GM13976 (cell line): ENCODE measurements at regions not wholly inside any gene's neighbourhood (a gene's known extent, or its start where the extent isn't known, plus 50 kb on each side); places are given as distances from the start of the nearest gene placed in this dataset.

ENCODE experiments used
- DNase-seq: peaks from one replicate; pipeline ENCODE4 v3.0.0; 2012; ENCODE audit warnings: low spot score
- in situ Hi-C: fragments of 300-500 bp; cut with MboI; formaldehyde crosslinking; loops from one replicate; pipeline ENCODE4 v1.12.0; 2022; ENCODE audit warnings: low sequenced_read_pairs, mixed read lengths, inconsistent platforms; ENCODE audit not compliant: unreplicated experiment
- TF ChIP-seq, protein P1 (sequence below): IDR thresholded peaks from 2 replicates; pipeline ENCODE4 v1.5.1; 2012; ENCODE audit warnings: borderline replicate concordance, mild to moderate bottlenecking; ENCODE audit not compliant: insufficient read depth; ENCODE audit errors: extremely low read depth, missing control alignments, control extremely low read depth

DNA sequence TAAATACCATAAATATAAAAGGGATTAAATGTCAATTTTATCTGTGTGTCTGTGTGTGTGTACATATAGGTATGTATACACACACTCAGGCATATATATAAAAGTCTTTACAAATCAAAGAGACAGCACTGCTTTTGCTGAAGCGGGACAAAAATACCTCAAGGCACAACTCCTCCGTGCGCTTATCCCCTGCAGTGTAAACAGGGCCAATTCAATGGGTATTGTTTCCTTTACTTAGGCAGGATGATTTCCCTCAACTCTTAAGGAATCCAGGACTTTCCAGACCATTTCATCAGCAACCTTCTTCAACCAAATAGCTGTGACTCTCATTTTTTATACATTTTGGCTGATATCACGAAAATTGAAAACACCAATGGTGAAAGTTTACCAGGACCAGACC lies 227.7 kb downstream of the CRPPA start:
- in situ Hi-C loops: no loop called here
- DNase-seq: no peak
- TF ChIP-seq, protein P1, sequence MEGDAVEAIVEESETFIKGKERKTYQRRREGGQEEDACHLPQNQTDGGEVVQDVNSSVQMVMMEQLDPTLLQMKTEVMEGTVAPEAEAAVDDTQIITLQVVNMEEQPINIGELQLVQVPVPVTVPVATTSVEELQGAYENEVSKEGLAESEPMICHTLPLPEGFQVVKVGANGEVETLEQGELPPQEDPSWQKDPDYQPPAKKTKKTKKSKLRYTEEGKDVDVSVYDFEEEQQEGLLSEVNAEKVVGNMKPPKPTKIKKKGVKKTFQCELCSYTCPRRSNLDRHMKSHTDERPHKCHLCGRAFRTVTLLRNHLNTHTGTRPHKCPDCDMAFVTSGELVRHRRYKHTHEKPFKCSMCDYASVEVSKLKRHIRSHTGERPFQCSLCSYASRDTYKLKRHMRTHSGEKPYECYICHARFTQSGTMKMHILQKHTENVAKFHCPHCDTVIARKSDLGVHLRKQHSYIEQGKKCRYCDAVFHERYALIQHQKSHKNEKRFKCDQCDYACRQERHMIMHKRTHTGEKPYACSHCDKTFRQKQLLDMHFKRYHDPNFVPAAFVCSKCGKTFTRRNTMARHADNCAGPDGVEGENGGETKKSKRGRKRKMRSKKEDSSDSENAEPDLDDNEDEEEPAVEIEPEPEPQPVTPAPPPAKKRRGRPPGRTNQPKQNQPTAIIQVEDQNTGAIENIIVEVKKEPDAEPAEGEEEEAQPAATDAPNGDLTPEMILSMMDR: no peak

DNA sequence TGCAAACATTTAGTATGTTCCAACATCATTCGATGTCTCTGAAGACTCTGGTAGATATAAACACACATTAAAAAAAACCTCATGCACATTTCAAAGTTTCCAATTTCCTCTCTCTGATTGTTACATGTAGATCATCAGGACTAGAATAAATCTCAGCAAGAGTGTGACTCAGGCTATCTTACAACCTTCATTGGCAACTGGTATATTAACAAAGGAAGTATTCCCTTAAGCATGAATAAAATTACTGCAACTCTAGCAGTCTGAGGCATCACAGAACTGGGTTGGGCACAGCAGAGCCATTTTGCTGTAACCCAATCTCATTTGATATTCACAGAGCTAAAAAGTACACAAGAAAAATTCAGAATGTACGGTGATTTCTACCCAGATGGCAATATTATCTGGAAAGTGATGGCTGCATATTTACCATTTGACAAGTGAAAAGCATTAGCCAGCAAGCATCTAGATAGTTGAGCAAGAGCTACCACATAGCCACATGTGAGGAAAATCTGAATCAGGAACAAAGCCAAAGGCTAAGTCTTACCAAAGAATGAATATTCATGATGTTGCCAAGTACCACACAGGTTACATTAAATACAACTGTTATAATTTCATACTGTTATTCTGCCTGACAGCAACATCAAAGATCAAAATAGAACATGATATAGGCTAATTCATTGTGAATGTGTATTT lies 232.2 kb downstream of the CRPPA start:
- no peak for DNase-seq
- TF ChIP-seq, protein P1: no peak
- in situ Hi-C loops: no loop called here

DNA sequence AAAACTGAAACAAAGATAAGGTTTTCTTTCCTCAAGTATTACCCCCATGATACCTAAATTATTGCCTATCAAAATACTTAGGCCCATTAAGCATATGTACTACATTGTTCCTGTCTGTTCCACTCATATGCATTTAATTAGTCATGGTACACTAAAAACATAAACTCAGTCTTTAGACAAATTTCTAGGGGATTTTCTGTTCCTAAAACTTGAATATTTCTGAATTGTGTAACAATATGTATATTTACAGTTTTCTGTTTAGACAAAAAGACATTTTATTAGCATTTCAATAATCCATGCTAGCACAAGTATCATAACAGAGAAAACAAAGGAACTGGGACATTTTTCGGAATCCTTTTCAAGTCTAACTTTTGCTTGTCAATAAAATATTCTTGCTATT lies 234.2 kb downstream of the CRPPA start:
- no peak for DNase-seq
- in situ Hi-C loops: no loop called here
- TF ChIP-seq, protein P1: no peak

DNA sequence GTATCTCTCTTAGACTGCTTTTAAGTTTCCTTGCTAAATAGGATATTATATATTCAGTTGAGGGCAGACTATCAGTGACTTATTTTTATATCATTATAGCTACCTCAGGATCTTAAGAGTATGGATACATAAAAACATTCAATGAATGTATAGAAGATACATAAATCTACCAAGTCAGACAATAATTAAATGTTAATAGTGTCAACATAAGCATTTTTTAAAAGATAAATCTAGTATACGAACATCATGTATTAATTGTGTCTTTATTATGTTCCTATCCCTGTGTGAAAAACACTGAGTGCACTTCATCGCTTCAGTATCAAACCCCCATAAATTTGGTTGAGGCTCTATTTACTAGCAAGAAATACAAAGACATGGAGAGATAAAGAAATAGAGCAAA lies 242.8 kb downstream of the CRPPA start:
- in situ Hi-C loops: no loop called here
- no peak for DNase-seq
- TF ChIP-seq, protein P1: no peak

DNA sequence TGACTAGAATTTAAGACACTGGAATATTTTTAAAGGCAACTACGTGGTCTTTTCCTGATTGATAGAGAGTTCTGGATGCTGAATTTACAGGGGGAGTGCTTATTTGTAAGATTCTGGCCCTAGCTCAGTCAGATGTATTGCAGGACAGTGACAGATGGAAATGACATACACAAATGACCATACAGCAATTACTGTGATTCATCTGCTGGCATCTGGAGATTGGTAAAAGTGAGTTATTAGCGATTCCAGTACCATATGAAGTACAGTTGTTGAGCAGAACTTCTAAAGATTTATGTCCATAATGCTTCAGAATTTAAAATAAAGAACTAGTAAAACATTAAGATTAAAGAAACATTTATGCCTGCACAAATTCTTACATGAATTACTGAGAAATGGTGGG lies 243.2 kb downstream of the CRPPA start:
- in situ Hi-C loops: no loop called here
- no peak for DNase-seq
- TF ChIP-seq, protein P1: no peak

DNA sequence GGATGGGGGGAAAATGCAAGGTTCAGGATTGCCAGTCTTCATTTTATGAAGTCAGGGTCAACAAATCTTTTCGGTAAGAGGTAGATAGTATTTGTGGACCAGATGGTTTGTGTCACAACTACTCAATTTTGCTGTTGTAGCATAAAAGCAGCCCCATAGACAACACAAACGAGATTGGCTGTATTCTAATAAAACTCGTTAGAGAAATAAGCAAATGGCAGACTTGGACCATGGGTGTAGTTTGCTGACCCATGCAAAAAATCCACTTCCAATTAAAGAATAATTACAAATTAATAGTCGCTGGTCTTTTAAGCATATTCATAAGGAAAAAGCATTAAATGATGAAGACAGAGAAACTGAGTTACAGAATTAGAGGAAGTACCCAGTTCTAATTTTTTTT lies 247.1 kb downstream of the CRPPA start:
- TF ChIP-seq, protein P1: no peak
- in situ Hi-C loops: no loop called here
- DNase-seq: no peak
